HG03159 (cell line): ENCODE measurements at regions not wholly inside any gene's neighbourhood (a gene's known extent, or its start where the extent isn't known, plus 50 kb on each side); places are given as distances from the start of the nearest gene placed in this dataset.

Source experiments
- ATAC-seq: cut with Tn5 transposase; IDR thresholded peaks from one replicate; pipeline ENCODE4 v1.9.1; 2021; ENCODE audit warnings: mild to moderate bottlenecking, moderate library complexity; ENCODE audit not compliant: unreplicated experiment

DNA sequence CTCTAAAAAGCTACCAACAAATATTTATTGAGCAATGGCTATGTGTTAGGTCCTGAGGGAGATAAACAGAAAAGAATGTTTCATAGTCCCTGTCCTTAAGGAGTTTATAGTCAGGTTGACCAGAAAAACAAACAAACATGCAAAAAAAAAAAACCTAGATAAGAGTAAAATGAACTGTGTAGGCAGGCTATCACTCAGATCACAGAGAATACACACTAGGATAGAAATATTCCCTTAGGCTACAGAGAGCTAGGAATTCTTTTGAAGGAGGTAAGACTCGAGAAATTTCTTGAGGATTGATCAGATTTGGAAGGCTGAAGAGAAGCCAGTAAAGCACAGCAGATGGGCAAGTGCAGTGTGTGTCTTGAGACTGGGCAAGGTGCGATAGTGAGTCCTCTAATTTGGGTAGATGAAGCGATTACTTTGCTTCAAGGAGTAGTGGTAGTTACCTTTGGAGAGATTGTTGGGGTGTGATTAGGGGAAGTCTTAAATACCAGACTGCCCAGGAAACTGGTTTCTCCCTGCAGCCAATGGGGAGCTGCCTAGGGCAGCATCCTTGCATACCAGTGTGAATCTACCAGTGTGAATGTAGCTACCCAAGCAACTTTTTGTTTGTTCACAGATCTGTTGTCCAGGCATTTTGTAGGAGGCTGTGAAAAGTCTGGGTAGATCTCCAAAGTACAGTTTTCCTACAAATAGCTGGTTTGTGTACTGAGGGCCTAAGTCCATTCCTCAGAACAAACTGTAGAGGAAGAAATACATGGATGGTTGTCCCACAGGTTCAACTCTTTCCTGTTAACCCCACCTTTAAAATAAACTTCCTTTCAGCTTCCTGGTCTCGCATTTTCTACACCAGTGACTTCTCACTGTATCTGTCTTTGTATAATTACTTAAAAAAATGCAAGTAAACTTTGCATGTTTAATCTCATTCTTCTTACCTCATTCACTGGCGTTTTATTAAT lies 314.1 kb downstream of the KLF5 start:
- no peak for ATAC-seq

- no peak for ATAC-seq
Measured at GRCh38 chr13:73370066-73370465, 311.3 kb downstream of the KLF5 start.

GRCh38 chr13:73369095-73369494 lies 310.3 kb downstream of the KLF5 start:
- no peak for ATAC-seq

DNA sequence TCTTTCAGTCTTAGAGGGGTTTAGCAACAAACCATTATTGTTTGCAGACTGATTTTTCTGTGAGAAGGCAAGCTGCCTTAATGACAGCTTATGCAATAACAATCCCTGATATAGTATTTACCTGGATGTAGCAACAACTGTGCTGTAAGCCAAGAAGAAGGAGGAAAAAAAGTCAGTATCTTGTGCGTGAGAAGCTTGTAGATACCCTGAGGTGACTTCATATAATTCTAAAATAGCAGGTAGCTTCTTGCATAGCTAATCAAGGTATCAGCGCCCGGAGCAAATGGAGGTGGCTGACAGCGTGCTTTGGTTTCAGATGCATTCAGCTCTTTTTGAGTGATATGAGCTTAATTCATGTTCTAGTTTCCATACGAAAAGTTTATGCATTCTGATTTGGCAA lies 309.8 kb downstream of the KLF5 start:
- ATAC-seq = no peak

- no peak for ATAC-seq
Measured at GRCh38 chr13:73367886-73368285, 309.1 kb downstream of the KLF5 start.

- no peak for ATAC-seq
Measured at GRCh38 chr13:73366241-73366640, 307.4 kb downstream of the KLF5 start.

- no peak for ATAC-seq
Measured at GRCh38 chr13:73365681-73366080, 306.9 kb downstream of the KLF5 start.

- ATAC-seq = no peak
Measured at GRCh38 chr13:73365252-73365651, 306.4 kb downstream of the KLF5 start.

GRCh38 chr13:73364736-73365135 lies 305.9 kb downstream of the KLF5 start:
- ATAC-seq = no peak

DNA sequence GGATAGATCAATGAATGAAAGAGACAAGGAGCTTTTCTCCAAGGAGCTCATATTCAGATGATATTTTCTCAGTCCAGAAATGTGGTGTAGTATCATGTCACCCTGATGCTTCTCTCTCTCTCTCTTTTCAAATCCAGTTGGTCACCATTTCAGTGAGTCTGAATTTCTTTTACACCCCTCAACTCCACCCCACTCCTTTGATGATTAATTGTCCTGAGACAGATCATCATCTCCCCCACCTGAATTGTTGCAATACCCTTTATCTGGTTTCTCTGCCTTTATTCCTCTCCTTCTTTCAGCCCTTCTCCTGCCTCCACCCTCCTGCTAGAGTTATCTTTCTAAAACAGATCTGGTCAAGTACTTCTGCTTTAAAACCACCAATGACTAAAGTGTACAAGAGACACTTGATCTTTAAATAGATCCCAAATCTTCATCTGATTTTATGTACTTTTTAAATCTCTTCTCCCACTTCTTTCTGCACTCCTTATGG lies 299.8 kb downstream of the KLF5 start:
- no peak for ATAC-seq

DNA sequence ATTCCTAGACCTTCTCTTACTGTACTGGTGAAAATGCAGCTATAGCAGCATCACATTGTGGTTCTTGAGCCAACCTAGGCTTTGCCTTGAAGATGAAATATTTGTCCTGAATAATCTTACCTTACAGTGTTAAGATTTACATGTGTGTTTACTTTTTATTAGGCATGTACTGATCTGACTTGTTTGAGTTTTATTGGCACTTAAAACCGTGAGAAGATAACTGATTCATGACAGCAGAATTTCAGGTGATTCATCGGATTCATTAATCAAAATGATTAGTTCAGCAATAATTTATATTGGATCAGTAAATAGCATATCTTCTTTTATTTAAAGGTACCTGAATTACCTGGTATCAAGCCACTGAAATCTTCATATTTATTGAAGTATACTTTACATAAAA lies 296.3 kb downstream of the KLF5 start:
- ATAC-seq = no peak

- ATAC-seq = no peak
Measured at GRCh38 chr13:73351730-73352129, 292.9 kb downstream of the KLF5 start.

DNA sequence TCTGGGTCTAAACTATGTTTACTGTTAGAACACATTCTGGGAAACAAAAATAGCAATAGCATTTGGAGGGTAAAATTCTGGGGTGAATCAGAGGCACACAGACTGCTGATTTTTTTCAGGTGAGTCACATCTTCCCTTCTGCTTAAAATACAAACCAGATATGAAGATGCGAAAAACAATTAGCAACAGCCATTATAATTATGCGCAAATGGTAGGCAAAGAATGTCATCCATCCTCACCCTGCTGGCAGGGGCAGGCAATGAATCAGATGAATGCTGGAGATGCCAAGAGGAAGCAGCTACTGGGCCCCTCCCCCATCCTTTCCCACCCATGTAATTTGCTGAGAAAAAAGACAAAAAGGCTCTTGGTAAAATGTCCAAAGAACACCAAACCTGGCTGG lies 282.9 kb downstream of the KLF5 start:
- no peak for ATAC-seq

- ATAC-seq = no peak
Measured at GRCh38 chr13:73340069-73340468, 281.3 kb downstream of the KLF5 start.

DNA sequence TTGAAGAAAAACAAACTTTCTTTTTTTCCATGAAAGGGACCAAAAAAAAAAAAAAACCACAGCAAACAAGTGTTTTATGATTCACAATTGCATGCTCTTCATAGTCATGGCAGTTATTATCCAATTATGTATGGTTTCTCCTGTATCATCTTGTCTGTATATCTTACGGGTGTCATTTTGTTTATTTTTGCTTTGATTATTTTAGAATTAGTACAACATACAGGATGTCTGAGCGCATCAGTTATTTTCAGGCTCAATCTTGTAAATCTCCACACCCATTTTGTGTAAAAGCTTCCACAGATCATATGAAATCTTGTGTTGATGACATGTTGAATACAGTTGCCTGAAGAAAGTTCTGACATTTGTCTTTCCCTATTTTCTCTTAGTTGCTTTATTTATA lies 280.3 kb downstream of the KLF5 start:
- ATAC-seq = no peak

DNA sequence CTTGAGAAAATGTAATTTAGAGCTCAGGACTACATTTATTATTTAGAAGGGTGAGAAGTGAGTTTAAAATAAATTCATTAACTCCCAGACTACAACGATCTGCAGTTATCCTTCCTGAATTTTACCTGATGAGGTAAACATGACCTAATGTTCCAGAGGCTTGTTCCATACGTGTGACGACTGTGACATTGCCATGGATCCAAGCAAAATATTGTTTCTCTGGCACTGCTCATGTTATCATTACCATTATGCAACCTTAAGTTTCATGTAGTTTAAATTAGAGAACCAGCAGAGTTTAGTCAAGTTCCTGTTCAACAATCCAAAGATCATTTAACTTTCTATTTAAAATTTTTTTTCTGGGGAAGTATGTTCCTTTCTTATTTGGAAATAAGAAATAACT lies 279.6 kb downstream of the KLF5 start:
- no peak for ATAC-seq

- no peak for ATAC-seq
Measured at GRCh38 chr13:73337532-73337931, 278.7 kb downstream of the KLF5 start.

DNA sequence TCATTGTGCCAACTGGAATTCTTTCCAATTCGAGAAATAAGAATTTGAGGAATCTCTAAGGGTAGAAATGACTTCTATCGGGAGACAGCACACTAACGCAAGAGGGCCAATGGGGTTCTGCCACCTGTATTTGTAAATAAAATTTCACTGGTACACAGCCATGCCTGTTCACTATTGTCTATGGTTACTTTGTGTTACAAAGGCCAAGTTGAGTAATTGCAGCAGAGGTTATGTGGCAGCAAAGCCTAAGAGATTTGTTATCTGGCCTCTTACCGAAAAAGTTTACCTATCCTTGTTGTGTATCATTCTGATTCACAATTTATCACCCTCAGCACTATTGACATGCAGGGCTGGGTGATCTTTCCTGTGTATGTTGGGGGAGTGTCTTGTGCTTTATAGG lies 278.0 kb downstream of the KLF5 start:
- ATAC-seq = no peak

DNA sequence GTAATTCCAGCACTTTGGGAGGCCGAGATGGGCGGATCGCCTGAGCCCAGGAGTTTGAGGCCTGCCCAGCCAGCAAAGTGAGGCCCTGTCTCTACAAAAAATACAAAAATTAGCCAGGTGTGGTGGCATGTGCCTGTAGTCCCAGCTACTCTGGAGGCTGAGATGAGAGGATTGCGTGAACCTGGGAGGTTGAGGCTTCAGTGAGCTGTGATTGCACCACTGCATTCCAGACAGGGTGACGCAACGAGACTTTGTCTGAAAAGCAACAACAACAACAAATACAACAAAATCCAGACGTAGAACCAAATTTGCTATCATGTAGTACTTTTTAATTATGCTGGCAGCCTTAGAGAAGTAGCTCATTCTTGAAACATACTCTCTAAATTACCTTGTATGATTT lies 277.1 kb downstream of the KLF5 start:
- no peak for ATAC-seq

- ATAC-seq = peak; percentile 99
Measured at GRCh38 chr13:73335210-73335609, 276.4 kb downstream of the KLF5 start.

GRCh38 chr13:73334445-73334844 lies 275.6 kb downstream of the KLF5 start:
- ATAC-seq = no peak

DNA sequence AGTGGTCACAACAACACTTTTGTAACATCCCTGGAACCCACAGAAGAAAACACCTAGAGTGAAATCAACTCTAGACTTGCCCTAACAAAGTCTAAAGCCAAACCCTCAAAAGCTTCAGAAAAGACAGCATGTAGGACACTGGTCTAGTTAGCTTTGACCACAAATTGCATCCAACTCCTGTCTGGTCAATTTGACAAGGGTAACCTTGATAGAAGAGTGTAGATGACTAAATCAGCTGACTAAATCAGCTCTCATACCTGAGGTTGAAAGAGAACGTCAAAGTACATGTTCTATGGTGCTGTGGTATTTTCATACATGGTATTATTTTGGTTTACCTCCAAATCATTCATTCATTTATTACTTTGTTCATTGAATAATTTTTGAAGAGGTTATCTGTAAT lies 272.8 kb downstream of the KLF5 start:
- ATAC-seq = no peak

- ATAC-seq = no peak
Measured at GRCh38 chr13:73329355-73329754, 270.6 kb downstream of the KLF5 start.
